HEK293 (cell line): ENCODE measurements at regions not wholly inside any gene's neighbourhood (a gene's known extent, or its start where the extent isn't known, plus 50 kb on each side); places are given as distances from the start of the nearest gene placed in this dataset.

Experiments
- CTCF ChIA-PET: fragments of 350-600 bp; formaldehyde crosslinking; extraction: SDS; loops from one replicate; lab custom pipeline; 2021; ENCODE audit warnings: antibody characterized with exemption; lab: Yijun Ruan, JAX
- POLR2A ChIA-PET: fragments of 300-600 bp; formaldehyde crosslinking; extraction: SDS; loops from one replicate; lab custom pipeline; 2020; ENCODE audit warnings: antibody characterized with exemption, inconsistent platforms; lab: Yijun Ruan, JAX
- H3K27ac ChIP-seq: fragments of 200-500 bp; sonication (Bioruptor generic); 2 replicates; pipeline ENCODE4 v1.5.1; 2014; ENCODE audit warnings: low read depth, low read length, control low read depth, inconsistent platforms; ENCODE audit errors: extremely low read depth
- H3K36me3 ChIP-seq, 2 experiments: fragments of 200-500 bp in 1 of 2; sonication (Bioruptor generic) in 1 of 2; 1 replicate in 1 of 2; 2 replicates in 1 of 2; pipeline ENCODE4 v1.5.1; 2014 to 2017; ENCODE audit warnings: inconsistent platforms in 2 of 2, low read length in 2 of 2; ENCODE audit not compliant: control insufficient read depth in 2 of 2, insufficient read depth in 1 of 2
- H3K4me1 ChIP-seq: fragments of 200-500 bp; sonication (Bioruptor generic); 2 replicates; pipeline ENCODE4 v1.5.1; 2014; ENCODE audit warnings: mild to moderate bottlenecking, low read length, inconsistent platforms; ENCODE audit not compliant: control insufficient read depth, insufficient read depth
- H3K4me3 ChIP-seq: 2 replicates; pipeline ENCODE4 v1.5.1; 2011; ENCODE audit warnings: low read depth, mild to moderate bottlenecking, control low read depth, low read length, moderate library complexity
- H3K9me3 ChIP-seq: fragments of 200-500 bp; sonication (Bioruptor generic); 2 replicates; pipeline ENCODE4 v1.5.1; 2014; ENCODE audit warnings: low read depth, low read length, inconsistent platforms; ENCODE audit not compliant: control insufficient read depth, insufficient read depth
- GFI1B ChIP-seq: fragments of 450-650 bp; formaldehyde crosslinking; IDR thresholded peaks from 2 replicates; pipeline ENCODE4 v1.5.1; 2016; ENCODE audit warnings: missing biosample characterization, missing genetic modification characterization
- MZF1 ChIP-seq: fragments of 450-650 bp; formaldehyde crosslinking; IDR thresholded peaks from 2 replicates; pipeline ENCODE4 v1.5.1; 2017; ENCODE audit warnings: missing biosample characterization, missing genetic modification characterization, borderline replicate concordance
- PRDM4 ChIP-seq: fragments of 450-650 bp; formaldehyde crosslinking; IDR thresholded peaks from 2 replicates; pipeline ENCODE4 v1.5.1; 2017; ENCODE audit warnings: missing biosample characterization, missing genetic modification characterization
- ZBTB48 ChIP-seq: fragments of 450-650 bp; formaldehyde crosslinking; IDR thresholded peaks from 2 replicates; pipeline ENCODE4 v1.5.1; 2016; ENCODE audit warnings: missing biosample characterization, missing genetic modification characterization
- ZBTB8A ChIP-seq: fragments of 450-650 bp; formaldehyde crosslinking; IDR thresholded peaks from 2 replicates; pipeline ENCODE4 v1.5.1; 2016; ENCODE audit warnings: missing biosample characterization, missing genetic modification characterization
- ZFP41 ChIP-seq: fragments of 450-650 bp; formaldehyde crosslinking; IDR thresholded peaks from 2 replicates; pipeline ENCODE4 v1.5.1; 2016; ENCODE audit warnings: missing biosample characterization, missing genetic modification characterization, borderline replicate concordance
- ZNF112 ChIP-seq: fragments of 450-650 bp; formaldehyde crosslinking; IDR thresholded peaks from 2 replicates; pipeline ENCODE4 v1.5.0; 2017; ENCODE audit warnings: missing biosample characterization, missing genetic modification characterization
- ZNF18 ChIP-seq: fragments of 450-650 bp; formaldehyde crosslinking; IDR thresholded peaks from 2 replicates; pipeline ENCODE4 v1.5.1; 2016; ENCODE audit warnings: missing biosample characterization, missing genetic modification characterization
- ZNF24 ChIP-seq: fragments of 450-650 bp; formaldehyde crosslinking; IDR thresholded peaks from 2 replicates; pipeline ENCODE4 v1.5.1; 2016; ENCODE audit warnings: missing biosample characterization, missing genetic modification characterization
- ZNF354C ChIP-seq: fragments of 450-650 bp; formaldehyde crosslinking; IDR thresholded peaks from 2 replicates; pipeline ENCODE4 v1.5.1; 2016; ENCODE audit warnings: missing biosample characterization, missing genetic modification characterization, low read depth, borderline replicate concordance
- ZNF501 ChIP-seq: fragments of 450-650 bp; formaldehyde crosslinking; IDR thresholded peaks from 2 replicates; pipeline ENCODE4 v1.5.1; 2016; ENCODE audit warnings: missing biosample characterization, missing genetic modification characterization
- ZNF544 ChIP-seq: fragments of 450-650 bp; formaldehyde crosslinking; IDR thresholded peaks from 2 replicates; pipeline ENCODE4 v1.5.0; 2017; ENCODE audit warnings: missing biosample characterization, missing genetic modification characterization
- ZNF768 ChIP-seq: fragments of 450-650 bp; formaldehyde crosslinking; IDR thresholded peaks from 2 replicates; pipeline ENCODE4 v1.5.1; 2018; ENCODE audit warnings: missing biosample characterization, mild to moderate bottlenecking, missing genetic modification characterization
- TF ChIP-seq, protein P1 (sequence below): fragments of 450-650 bp; formaldehyde crosslinking; IDR thresholded peaks from 2 replicates; pipeline ENCODE4 v1.5.1; 2017; ENCODE audit warnings: missing biosample characterization, missing genetic modification characterization
- TF ChIP-seq, protein P2 (sequence below): fragments of 450-650 bp; formaldehyde crosslinking; IDR thresholded peaks from 2 replicates; pipeline ENCODE4 v1.5.1; 2016; ENCODE audit warnings: missing biosample characterization, missing genetic modification characterization

DNA sequence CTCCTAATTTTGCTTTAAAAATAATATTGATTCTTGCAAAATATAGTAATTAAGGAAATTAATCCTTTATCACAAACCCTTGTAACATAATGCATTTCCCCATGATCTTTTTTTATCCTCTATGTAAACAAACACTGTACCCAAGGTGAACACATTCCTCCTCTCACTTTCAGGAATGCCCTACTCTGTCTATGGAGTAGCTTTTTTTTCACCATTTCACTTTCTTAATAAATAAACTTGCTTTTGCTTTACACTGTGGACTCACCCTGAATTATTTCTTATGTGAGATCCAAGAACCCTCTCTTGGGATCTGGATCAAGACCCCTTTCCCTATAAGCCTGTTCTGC, 90.5 kb upstream of the LRRN1 start:
- ChIA-PET POLR2A (no interaction called here), CTCF (no interaction called here)
- Histone ChIP-seq H3K36me3 (no peaks in the 10 kb centered on the region), H3K4me1 (no peaks in the 10 kb centered on the region), H3K9me3 (no peaks in the 10 kb centered on the region), H3K27ac (no peak overlapping the region), H3K4me3 (no peak overlapping the region)
- TF ChIP-seq, protein P1, sequence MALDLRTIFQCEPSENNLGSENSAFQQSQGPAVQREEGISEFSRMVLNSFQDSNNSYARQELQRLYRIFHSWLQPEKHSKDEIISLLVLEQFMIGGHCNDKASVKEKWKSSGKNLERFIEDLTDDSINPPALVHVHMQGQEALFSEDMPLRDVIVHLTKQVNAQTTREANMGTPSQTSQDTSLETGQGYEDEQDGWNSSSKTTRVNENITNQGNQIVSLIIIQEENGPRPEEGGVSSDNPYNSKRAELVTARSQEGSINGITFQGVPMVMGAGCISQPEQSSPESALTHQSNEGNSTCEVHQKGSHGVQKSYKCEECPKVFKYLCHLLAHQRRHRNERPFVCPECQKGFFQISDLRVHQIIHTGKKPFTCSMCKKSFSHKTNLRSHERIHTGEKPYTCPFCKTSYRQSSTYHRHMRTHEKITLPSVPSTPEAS (tag by site-specific recombination) = no peak
- TF ChIP-seq MZF1 (tag by site-specific recombination) (no peak), ZNF112 (tag by site-specific recombination) (no peak), ZNF354C (tag by site-specific recombination) (no peak), ZNF768 (tag by site-specific recombination) (no peak)
- TF ChIP-seq, protein P2, sequence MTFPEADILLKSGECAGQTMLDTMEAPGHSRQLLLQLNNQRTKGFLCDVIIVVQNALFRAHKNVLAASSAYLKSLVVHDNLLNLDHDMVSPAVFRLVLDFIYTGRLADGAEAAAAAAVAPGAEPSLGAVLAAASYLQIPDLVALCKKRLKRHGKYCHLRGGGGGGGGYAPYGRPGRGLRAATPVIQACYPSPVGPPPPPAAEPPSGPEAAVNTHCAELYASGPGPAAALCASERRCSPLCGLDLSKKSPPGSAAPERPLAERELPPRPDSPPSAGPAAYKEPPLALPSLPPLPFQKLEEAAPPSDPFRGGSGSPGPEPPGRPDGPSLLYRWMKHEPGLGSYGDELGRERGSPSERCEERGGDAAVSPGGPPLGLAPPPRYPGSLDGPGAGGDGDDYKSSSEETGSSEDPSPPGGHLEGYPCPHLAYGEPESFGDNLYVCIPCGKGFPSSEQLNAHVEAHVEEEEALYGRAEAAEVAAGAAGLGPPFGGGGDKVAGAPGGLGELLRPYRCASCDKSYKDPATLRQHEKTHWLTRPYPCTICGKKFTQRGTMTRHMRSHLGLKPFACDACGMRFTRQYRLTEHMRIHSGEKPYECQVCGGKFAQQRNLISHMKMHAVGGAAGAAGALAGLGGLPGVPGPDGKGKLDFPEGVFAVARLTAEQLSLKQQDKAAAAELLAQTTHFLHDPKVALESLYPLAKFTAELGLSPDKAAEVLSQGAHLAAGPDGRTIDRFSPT (tag by site-specific recombination) = no peak

- no peak overlapping the region for H3K27ac ChIP-seq
- no peaks in the 10 kb centered on the region for H3K36me3 ChIP-seq
- TF ChIP-seq GFI1B (no peak), ZNF501 (tag by site-specific recombination) (no peak)
- H3K4me1 ChIP-seq = no peaks in the 10 kb centered on the region
- CTCF ChIA-PET = no interaction called here
- POLR2A ChIA-PET = no interaction called here
- no peaks in the 10 kb centered on the region for H3K9me3 ChIP-seq
- no peak overlapping the region for H3K4me3 ChIP-seq
Measured at GRCh38 chr3:3707858-3708768, 91.1 kb upstream of the LRRN1 start.

- Histone ChIP-seq H3K36me3 (no peaks in the 10 kb centered on the region), H3K9me3 (no peaks in the 10 kb centered on the region), H3K27ac (no peak overlapping the region), H3K4me1 (no peaks in the 10 kb centered on the region), H3K4me3 (no peak overlapping the region)
- ChIA-PET CTCF (no interaction called here), POLR2A (no interaction called here)
- TF ChIP-seq ZNF24 (tag by site-specific recombination) (no peak), ZNF18 (no peak), ZFP41 (tag by site-specific recombination) (no peak), PRDM4 (tag by site-specific recombination) (no peak), ZBTB8A (tag by site-specific recombination) (no peak), ZNF544 (tag by site-specific recombination) (no peak), ZBTB48 (tag by site-specific recombination) (no peak)
- TF ChIP-seq, all 188 proteins: peak for 0
Measured at GRCh38 chr3:3705090-3705775, 94.0 kb upstream of the LRRN1 start.
